HG03521 (cell line): ENCODE measurements at regions not wholly inside any gene's neighbourhood (a gene's known extent, or its start where the extent isn't known, plus 50 kb on each side); places are given as distances from the start of the nearest gene placed in this dataset.
"Not testable (repeated sequence)": the region's sequence is repeated elsewhere in the genome, so short reads cannot be mapped to it uniquely, and the experiment has no call there.

Experiments
- ATAC-seq: cut with Tn5 transposase; IDR thresholded peaks from one replicate; pipeline ENCODE4 v1.9.1; 2021; ENCODE audit warnings: mild to moderate bottlenecking, moderate library complexity; ENCODE audit not compliant: unreplicated experiment

- no peak for ATAC-seq
These were observed 611.6 kb upstream of the ADGRL3 start for GRCh38 chr4:60588556-60588955.

GRCh38 chr4:60589425-60589824, 610.7 kb upstream of the ADGRL3 start:
- ATAC-seq, result no peak

GRCh38 chr4:60590116-60590515, 610.0 kb upstream of the ADGRL3 start:
- no peak for ATAC-seq

GRCh38 chr4:60605646-60606354, 594.3 kb upstream of the ADGRL3 start:
- ATAC-seq, result no peak

- ATAC-seq, result no peak
These were observed 588.2 kb upstream of the ADGRL3 start for GRCh38 chr4:60611762-60612496.

GRCh38 chr4:60617731-60618130, 582.4 kb upstream of the ADGRL3 start:
- ATAC-seq, result no peak

GRCh38 chr4:60619531-60620305, 580.4 kb upstream of the ADGRL3 start:
- no peak for ATAC-seq

GRCh38 chr4:60637976-60638375, 562.1 kb upstream of the ADGRL3 start:
- no peak for ATAC-seq

- ATAC-seq, result no peak
These were observed 551.4 kb upstream of the ADGRL3 start for GRCh38 chr4:60648774-60649173.

- no peak for ATAC-seq
These were observed 547.2 kb upstream of the ADGRL3 start for GRCh38 chr4:60652933-60653332.

GRCh38 chr4:60655356-60655755, 544.8 kb upstream of the ADGRL3 start:
- no peak for ATAC-seq

- no peak for ATAC-seq
These were observed 544.0 kb upstream of the ADGRL3 start for GRCh38 chr4:60656171-60656570.

- no peak for ATAC-seq
These were observed 543.1 kb upstream of the ADGRL3 start for GRCh38 chr4:60657041-60657440.

- no peak for ATAC-seq
These were observed 542.3 kb upstream of the ADGRL3 start for GRCh38 chr4:60657807-60658206.

- no peak for ATAC-seq
These were observed 536.4 kb upstream of the ADGRL3 start for GRCh38 chr4:60663769-60664168.

GRCh38 chr4:60682901-60683300, 517.2 kb upstream of the ADGRL3 start:
- ATAC-seq, result no peak

- no peak for ATAC-seq
These were observed 516.8 kb upstream of the ADGRL3 start for GRCh38 chr4:60683357-60683756.

- no peak for ATAC-seq
These were observed 516.2 kb upstream of the ADGRL3 start for GRCh38 chr4:60683973-60684372.

GRCh38 chr4:60696062-60696461, 504.1 kb upstream of the ADGRL3 start:
- not testable (repeated sequence) for ATAC-seq

GRCh38 chr4:60709061-60709460, 491.1 kb upstream of the ADGRL3 start:
- ATAC-seq, result no peak

GRCh38 chr4:60718874-60719273, 481.3 kb upstream of the ADGRL3 start:
- ATAC-seq, result no peak

GRCh38 chr4:60721685-60722084, 478.4 kb upstream of the ADGRL3 start:
- ATAC-seq, result no peak
